Upper lobe of left lung (tissue), 6 donors: ENCODE measurements at regions not wholly inside any gene's neighbourhood (a gene's known extent, or its start where the extent isn't known, plus 50 kb on each side); places are given as distances from the start of the nearest gene placed in this dataset.
"Not testable (repeated sequence)": the region's sequence is repeated elsewhere in the genome, so short reads cannot be mapped to it uniquely, and the experiment has no call there.

Experiments
- ATAC-seq, 2 donors: fragments of 200-7000 bp; cut with Tn5 transposase; one replicate each; pipeline ENCODE4 v1.9.1; 2022; ENCODE audit warnings: mild to moderate bottlenecking in 2 of 2, moderate library complexity in 2 of 2; ENCODE audit not compliant: low FRiP score in 2 of 2
- DNase-seq, 2 donors: peaks; one replicate each; pipeline ENCODE4 v3.0.0-alpha.2; 2019 to 2020
- H3K27ac ChIP-seq, 4 donors: fragments of 200-600 bp; sonication (generic); one replicate each; pipeline ENCODE4 v1.5.1; 2016 to 2019
- H3K27me3 ChIP-seq, 4 donors: fragments of 200-600 bp; sonication (generic); one replicate each; pipeline ENCODE4 v1.5.1; 2017 to 2019
- H3K36me3 ChIP-seq, 4 donors: fragments of 200-600 bp; sonication (generic); one replicate each; pipeline ENCODE4 v1.5.1; 2016 to 2019
- H3K4me1 ChIP-seq, 4 donors: fragments of 200-600 bp; sonication (generic); one replicate each; pipeline ENCODE4 v1.5.1; 2018 to 2019
- H3K4me3 ChIP-seq, 4 donors: fragments of 200-600 bp; sonication (generic); one replicate each; pipeline ENCODE4 v1.5.1; 2017 to 2019; ENCODE audit warnings: mild to moderate bottlenecking in 2 of 4, moderate library complexity in 1 of 4
- H3K9me3 ChIP-seq, 4 donors: fragments of 200-600 bp; sonication (generic); one replicate each; pipeline ENCODE4 v1.5.1; 2018 to 2019
- EP300 ChIP-seq, 4 donors: sonication (generic); formaldehyde crosslinking; IDR thresholded peaks; one replicate each; pipeline ENCODE4 v1.5.1; 2017; ENCODE audit warnings: antibody characterized with exemption in 4 of 4, control low read depth in 2 of 4
- POLR2A ChIP-seq, 4 donors: fragments of 450-650 bp; IDR thresholded peaks; one replicate each; pipeline ENCODE4 v1.5.1; 2016 to 2017; ENCODE audit warnings: antibody characterized with exemption in 4 of 4, mild to moderate bottlenecking in 2 of 4
- POLR2AphosphoS5 ChIP-seq, 2 donors: sonication (generic); formaldehyde crosslinking; IDR thresholded peaks; one replicate each; pipeline ENCODE4 v1.5.1; 2017; ENCODE audit warnings: antibody characterized with exemption in 2 of 2
- WGBS, 2 donors: methylation state at CpG; one replicate each; pipeline ENCODE4 v1.1.5; 2017 to 2018; 5-methylcytosine and 5-hydroxymethylcytosine counted together
- TF ChIP-seq, protein P1 (sequence below), 6 experiments: fragments of 450-650 bp in 4 of 6; fragments of 200-600 bp in 2 of 6; sonication (generic) in 2 of 6; IDR thresholded peaks; one replicate each; pipeline ENCODE4 v1.5.1; 2016 to 2019; ENCODE audit warnings: antibody characterized with exemption in 6 of 6
- donor health status: DM: no; HTN: no; CAD: no; lungs with moderate emphysema.
- donor health status: DM: no; HTN: yes; CAD: no; lungs with severe emphysema.

DNA sequence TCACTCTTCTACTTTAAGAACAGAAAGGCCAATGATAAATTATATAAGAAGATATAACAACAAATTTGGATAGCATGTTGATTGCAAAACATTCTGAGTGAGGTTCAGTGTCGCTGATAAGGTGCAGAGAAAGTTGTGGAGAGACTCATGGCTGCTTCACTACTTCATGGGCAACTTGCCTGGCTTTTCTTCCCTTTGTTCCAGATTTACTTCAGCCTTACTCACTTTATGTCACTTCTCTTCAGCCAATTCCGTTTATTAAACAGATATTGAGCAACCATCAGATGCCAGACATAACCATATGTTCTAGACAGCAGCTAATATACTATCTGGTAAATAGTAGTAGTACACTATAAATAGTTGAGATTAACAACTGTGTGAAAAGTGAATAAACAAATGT, 150.0 kb upstream of the CHL1 start:
- no peaks in the 10 kb centered on the region for H3K27me3 ChIP-seq
- ATAC-seq (no peak), DNase-seq (no peak)

DNA sequence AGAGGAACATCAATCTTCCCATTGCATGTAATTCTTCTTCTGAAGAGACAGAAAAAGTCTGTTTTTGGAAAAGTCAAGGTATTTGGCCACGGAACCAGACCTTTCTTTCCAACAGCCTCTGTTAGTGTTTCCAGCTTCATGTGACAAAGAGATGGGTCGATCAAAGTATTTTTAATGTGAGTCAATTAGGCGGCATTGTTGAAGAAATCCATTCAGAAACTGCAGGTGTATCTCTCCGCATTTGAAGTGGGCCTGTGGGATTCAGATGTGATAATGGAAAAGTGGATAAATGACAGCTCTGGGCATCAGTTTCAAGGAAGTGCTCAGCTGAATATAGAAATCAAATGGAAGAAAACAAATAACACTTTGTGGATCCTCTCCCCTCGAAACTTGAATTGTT, 143.1 kb upstream of the CHL1 start:
- H3K27ac ChIP-seq, H3K36me3 ChIP-seq, ATAC-seq, H3K27me3 ChIP-seq, H3K9me3 ChIP-seq, DNase-seq, H3K4me1 ChIP-seq, H3K4me3 ChIP-seq: not testable (repeated sequence)
- WGBS, 2 donors, result 80 to 83% methylated on average over 5 of the region's 5 CpGs

More for the DNA sequence above, 150.0 kb upstream of the CHL1 start:
- H3K4me1 ChIP-seq, result no peaks in the 10 kb centered on the region
- no peak for TF ChIP-seq POLR2A (IDR thresholded peaks at IDR 0.05)
- TF ChIP-seq, protein P1, sequence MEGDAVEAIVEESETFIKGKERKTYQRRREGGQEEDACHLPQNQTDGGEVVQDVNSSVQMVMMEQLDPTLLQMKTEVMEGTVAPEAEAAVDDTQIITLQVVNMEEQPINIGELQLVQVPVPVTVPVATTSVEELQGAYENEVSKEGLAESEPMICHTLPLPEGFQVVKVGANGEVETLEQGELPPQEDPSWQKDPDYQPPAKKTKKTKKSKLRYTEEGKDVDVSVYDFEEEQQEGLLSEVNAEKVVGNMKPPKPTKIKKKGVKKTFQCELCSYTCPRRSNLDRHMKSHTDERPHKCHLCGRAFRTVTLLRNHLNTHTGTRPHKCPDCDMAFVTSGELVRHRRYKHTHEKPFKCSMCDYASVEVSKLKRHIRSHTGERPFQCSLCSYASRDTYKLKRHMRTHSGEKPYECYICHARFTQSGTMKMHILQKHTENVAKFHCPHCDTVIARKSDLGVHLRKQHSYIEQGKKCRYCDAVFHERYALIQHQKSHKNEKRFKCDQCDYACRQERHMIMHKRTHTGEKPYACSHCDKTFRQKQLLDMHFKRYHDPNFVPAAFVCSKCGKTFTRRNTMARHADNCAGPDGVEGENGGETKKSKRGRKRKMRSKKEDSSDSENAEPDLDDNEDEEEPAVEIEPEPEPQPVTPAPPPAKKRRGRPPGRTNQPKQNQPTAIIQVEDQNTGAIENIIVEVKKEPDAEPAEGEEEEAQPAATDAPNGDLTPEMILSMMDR (IDR thresholded peaks at IDR 0.05), result no peak
- TF ChIP-seq POLR2AphosphoS5 (IDR thresholded peaks at IDR 0.05), result no peak
- TF ChIP-seq EP300 (IDR thresholded peaks at IDR 0.05), result no peak
- no peak overlapping the region for H3K4me3 ChIP-seq
- H3K36me3 ChIP-seq, result no peaks in the 10 kb centered on the region
- H3K9me3 ChIP-seq, result no peaks in the 10 kb centered on the region
- WGBS, 2 donors, result 53 to 56% methylated on average over 2 of the region's 2 CpGs
- H3K27ac ChIP-seq, result no peak overlapping the region

DNA sequence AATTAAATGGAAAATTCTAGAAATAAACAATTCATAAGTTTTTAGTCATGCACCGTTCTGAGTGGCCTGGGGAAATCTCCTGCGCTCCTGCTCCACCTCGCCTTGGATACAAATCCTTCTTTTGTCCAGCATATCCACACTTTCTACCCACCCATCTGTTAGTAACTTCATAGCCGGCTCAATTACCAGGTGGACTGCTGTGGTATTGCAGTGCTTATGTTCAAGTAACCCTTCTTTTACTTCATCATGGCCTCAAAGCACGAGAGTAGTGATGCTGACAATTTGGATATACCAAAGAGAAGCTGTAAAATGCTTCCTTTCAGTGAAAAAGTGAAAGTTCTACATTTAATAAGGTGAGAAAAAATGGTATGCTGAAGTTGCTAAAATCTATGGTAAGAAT, 142.3 kb upstream of the CHL1 start:
- WGBS, 2 donors, result 74 to 86% methylated on average over 5 of the region's 5 CpGs

DNA sequence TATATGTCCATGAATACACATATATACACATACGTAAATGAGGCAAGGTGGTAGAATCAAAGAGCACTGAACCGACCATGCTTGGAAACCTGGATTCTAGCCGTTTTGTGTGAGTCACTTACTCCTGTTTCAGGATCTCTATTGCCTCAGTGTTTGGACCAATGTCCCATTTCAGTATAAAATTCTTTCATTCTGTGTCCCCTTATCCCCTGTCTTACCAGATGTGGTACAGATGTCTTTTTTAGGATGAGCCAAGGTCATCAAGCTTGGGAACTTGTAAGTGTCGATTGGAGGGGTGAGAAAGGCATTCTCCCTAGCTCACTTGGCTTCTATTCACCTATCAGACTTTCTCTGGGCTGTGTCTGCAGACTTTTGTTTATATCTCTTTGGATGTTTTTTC, 139.9 kb upstream of the CHL1 start:
- H3K4me3 ChIP-seq, result no peak overlapping the region
- no peaks in the 10 kb centered on the region for H3K4me1 ChIP-seq
- H3K27ac ChIP-seq, result no peak overlapping the region
- TF ChIP-seq EP300 (IDR thresholded peaks at IDR 0.05) (no peak), POLR2AphosphoS5 (IDR thresholded peaks at IDR 0.05) (no peak), POLR2A (IDR thresholded peaks at IDR 0.05) (no peak)
- TF ChIP-seq, protein P1 (IDR thresholded peaks at IDR 0.05), result no peak
- H3K9me3 ChIP-seq, result no peaks in the 10 kb centered on the region
- H3K36me3 ChIP-seq, result no peaks in the 10 kb centered on the region
- DNase-seq, result no peak
- WGBS, 2 donors, result 79 to 86% methylated on average over 4 of the region's 4 CpGs
- no peak for ATAC-seq
- H3K27me3 ChIP-seq, result no peaks in the 10 kb centered on the region

More for the DNA sequence above, 142.3 kb upstream of the CHL1 start:
- DNase-seq (no peak), ATAC-seq (no peak)
- Histone ChIP-seq H3K27ac (no peak overlapping the region), H3K4me3 (no peak overlapping the region), H3K36me3 (no peaks in the 10 kb centered on the region), H3K4me1 (no peaks in the 10 kb centered on the region), H3K27me3 (no peaks in the 10 kb centered on the region), H3K9me3 (no peaks in the 10 kb centered on the region)
- TF ChIP-seq POLR2A (IDR thresholded peaks at IDR 0.05) (no peak), POLR2AphosphoS5 (IDR thresholded peaks at IDR 0.05) (no peak), EP300 (IDR thresholded peaks at IDR 0.05) (no peak)
- TF ChIP-seq, protein P1 (IDR thresholded peaks at IDR 0.05), result no peak

DNA sequence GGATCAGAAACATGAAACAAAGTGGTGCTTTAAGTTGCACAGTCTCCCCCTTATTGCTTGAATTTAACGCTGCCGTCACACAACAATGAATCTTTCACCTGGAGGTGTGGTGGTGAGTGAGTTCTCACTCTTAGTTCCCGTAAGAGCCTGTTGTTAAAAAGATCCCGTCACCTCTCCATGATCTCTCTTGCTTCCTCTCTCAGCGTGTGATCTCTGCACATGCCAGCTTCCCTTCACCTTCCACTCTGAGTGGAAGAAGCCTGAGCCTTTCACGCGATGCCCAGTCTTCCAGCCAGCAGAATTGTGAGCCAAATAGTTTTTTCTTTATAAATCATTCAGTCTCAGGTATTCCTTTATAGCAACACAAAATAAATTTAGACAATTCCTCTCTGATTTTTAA, 136.7 kb upstream of the CHL1 start:
- H3K9me3 ChIP-seq, result no peaks in the 10 kb centered on the region
- TF ChIP-seq EP300 (IDR thresholded peaks at IDR 0.05), result no peak
- 69 to 75% methylated on average over 7 of the region's 7 CpGs for WGBS, 2 donors
- H3K27me3 ChIP-seq, result no peaks in the 10 kb centered on the region
- no peak overlapping the region for H3K4me3 ChIP-seq
- no peak overlapping the region for H3K27ac ChIP-seq
- H3K4me1 ChIP-seq, result peaks cover 0 to 5% (median 2%) of the 10 kb centered on the region in 4 donors
- no peaks in the 10 kb centered on the region for H3K36me3 ChIP-seq
- ATAC-seq, result no peak
- DNase-seq, result no peak

DNA sequence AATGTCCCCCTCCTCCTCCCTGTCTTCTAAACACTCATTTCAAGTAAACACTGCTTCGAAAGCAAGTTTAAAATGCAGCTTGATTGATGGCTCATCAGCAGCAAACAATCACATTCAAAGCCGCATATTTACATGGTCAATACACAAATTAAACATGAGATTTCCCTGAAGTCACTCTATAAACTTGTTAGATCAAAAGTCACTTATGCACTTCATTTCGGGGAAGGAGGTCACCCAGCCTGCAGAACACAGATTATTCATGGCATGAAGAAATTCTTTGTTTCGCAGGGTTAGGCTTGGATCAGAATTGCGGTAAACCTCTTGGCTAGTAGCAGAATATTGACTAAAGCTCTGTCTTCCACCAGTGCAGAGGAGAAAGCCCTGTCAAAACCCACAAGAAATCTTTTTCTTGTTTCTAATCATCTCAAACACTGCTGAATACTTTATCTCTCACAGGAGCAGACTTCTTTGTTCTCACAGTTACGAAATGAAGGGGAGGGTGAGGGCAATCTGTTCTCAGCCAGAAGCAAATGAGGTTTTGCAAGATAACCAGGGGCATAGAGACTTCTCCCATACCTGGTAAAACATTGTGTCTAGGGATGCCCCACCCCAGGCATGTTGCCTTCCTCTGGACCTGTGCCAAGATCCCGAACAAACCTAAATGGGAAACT, 133.3 kb upstream of the CHL1 start:
- no peaks in the 10 kb centered on the region for H3K36me3 ChIP-seq
- no peak for TF ChIP-seq POLR2A (IDR thresholded peaks at IDR 0.05)
- no peak for TF ChIP-seq EP300 (IDR thresholded peaks at IDR 0.05)
- no peak for TF ChIP-seq POLR2AphosphoS5 (IDR thresholded peaks at IDR 0.05)
- TF ChIP-seq, protein P1 (IDR thresholded peaks at IDR 0.05), result no peak
- H3K4me3 ChIP-seq, result no peak overlapping the region
- H3K27me3 ChIP-seq, result no peaks in the 10 kb centered on the region
- H3K27ac ChIP-seq, result no peak overlapping the region
- ATAC-seq, result peak in 1 of 2 donors; percentile 29
- H3K9me3 ChIP-seq, result no peaks in the 10 kb centered on the region
- no peak for DNase-seq
- H3K4me1 ChIP-seq, result peaks cover 0 to 5% (median 2%) of the 10 kb centered on the region in 4 donors
- 41 to 45% methylated on average over 7 of the region's 7 CpGs for WGBS, 2 donors
